Panc1 (cell line): ENCODE measurements at regions not wholly inside any gene's neighbourhood (a gene's known extent, or its start where the extent isn't known, plus 50 kb on each side); places are given as distances from the start of the nearest gene placed in this dataset.

Experiments used
- ATAC-seq: fragments of 200-7000 bp; cut with Tn5 transposase; 2 replicates; pipeline ENCODE4 v1.9.1; 2020; ENCODE audit warnings: mild to moderate bottlenecking, moderate library complexity
- BruUV-seq: library from RNA; stranded (reverse); fragments of 400-500 nt; replicated peaks from 2 replicates; lab custom pipeline; 2021; lab: Mats Ljungman, UMichigan
- CTCF ChIA-PET: fragments of 300-600 bp; sonication (Branson Sonifier 250); formaldehyde crosslinking; loops from one replicate; lab custom pipeline; 2022; ENCODE audit warnings: antibody characterized with exemption; lab: Charles Lee
- POLR2A ChIA-PET: fragments of 300-600 bp; sonication (Branson Sonifier 250); formaldehyde crosslinking; loops from one replicate; lab custom pipeline; 2022; ENCODE audit warnings: antibody characterized with exemption; lab: Charles Lee
- DNase-seq: peaks from one replicate; pipeline ENCODE4 v3.0.0-alpha.2; 2010; ENCODE audit warnings: low read depth, low spot score
- H3K27ac ChIP-seq: 2 replicates; pipeline ENCODE4 v1.5.1; 2011; ENCODE audit warnings: mild to moderate bottlenecking, low read length, inconsistent platforms
- H3K27me3 ChIP-seq: fragments of 200-500 bp; sonication (Bioruptor generic); 2 replicates; pipeline ENCODE4 v1.6.0; 2014; ENCODE audit warnings: low read length, inconsistent platforms; ENCODE audit not compliant: control insufficient read depth, insufficient read depth
- H3K36me3 ChIP-seq: fragments of 200-500 bp; sonication (Bioruptor generic); 2 replicates; pipeline ENCODE4 v1.5.1; 2014; ENCODE audit warnings: inconsistent platforms, mild to moderate bottlenecking, low read length, moderate library complexity; ENCODE audit not compliant: control insufficient read depth, insufficient read depth
- H3K4me1 ChIP-seq: 2 replicates; pipeline ENCODE4 v1.5.1; 2011; ENCODE audit warnings: inconsistent platforms, mild to moderate bottlenecking, low read length, moderate library complexity; ENCODE audit not compliant: control insufficient read depth, insufficient read depth
- H3K4me3 ChIP-seq, 2 experiments: 2 replicates each; pipeline ENCODE4 v1.5.1; 2011 to 2012; ENCODE audit warnings: low read depth in 2 of 2, low read length in 2 of 2, mild to moderate bottlenecking in 2 of 2, inconsistent platforms in 1 of 2, moderate library complexity in 1 of 2
- H3K9me3 ChIP-seq: fragments of 200-500 bp; sonication (Bioruptor generic); 2 replicates; pipeline ENCODE4 v1.5.1; 2014; ENCODE audit warnings: low read depth, mild to moderate bottlenecking, inconsistent platforms, low read length, moderate library complexity; ENCODE audit not compliant: control insufficient read depth, insufficient read depth
- POLR2AphosphoS5 ChIP-seq: IDR thresholded peaks from 2 replicates; pipeline ENCODE4 v1.6.1; 2012; ENCODE audit warnings: mild to moderate bottlenecking, low read depth, low read length, moderate library complexity
- SIN3A ChIP-seq: IDR thresholded peaks from 2 replicates; pipeline ENCODE4 v1.6.1; 2012; ENCODE audit warnings: low read depth, mild to moderate bottlenecking, low read length, moderate library complexity, borderline replicate concordance; ENCODE audit not compliant: insufficient read depth
- TCF7L2 ChIP-seq: IDR thresholded peaks from 2 replicates; pipeline ENCODE4 v1.6.1; 2011; ENCODE audit warnings: mild to moderate bottlenecking, low read depth, low read length, inconsistent platforms
- in situ Hi-C: cut with HindIII; loops from 2 replicates; pipeline ENCODE4 v1.10.0; 2016; ENCODE audit warnings: low sequenced_read_pairs, low pct_unique_long_range_greater_than_20kb
- intact Hi-C: fragments of 100-400 bp; cut with micrococcal nuclease; formaldehyde crosslinking; loops from one replicate; pipeline ENCODE4 v1.10.0; 2022; ENCODE audit not compliant: unreplicated experiment
- TF ChIP-seq, protein P1 (sequence below): fragments of 450-650 bp; IDR thresholded peaks from 2 replicates; pipeline ENCODE4 v1.5.1; 2017; ENCODE audit warnings: mild to moderate bottlenecking
- TF ChIP-seq, protein P2 (sequence below), 2 experiments: IDR thresholded peaks; 2 replicates each; pipeline ENCODE4 v1.6.1; 2011 to 2012; ENCODE audit warnings: low read depth in 2 of 2, control low read depth in 1 of 2, low read length in 1 of 2, mild to moderate bottlenecking in 1 of 2, moderate library complexity in 1 of 2; ENCODE audit not compliant: insufficient read depth in 1 of 2

DNA sequence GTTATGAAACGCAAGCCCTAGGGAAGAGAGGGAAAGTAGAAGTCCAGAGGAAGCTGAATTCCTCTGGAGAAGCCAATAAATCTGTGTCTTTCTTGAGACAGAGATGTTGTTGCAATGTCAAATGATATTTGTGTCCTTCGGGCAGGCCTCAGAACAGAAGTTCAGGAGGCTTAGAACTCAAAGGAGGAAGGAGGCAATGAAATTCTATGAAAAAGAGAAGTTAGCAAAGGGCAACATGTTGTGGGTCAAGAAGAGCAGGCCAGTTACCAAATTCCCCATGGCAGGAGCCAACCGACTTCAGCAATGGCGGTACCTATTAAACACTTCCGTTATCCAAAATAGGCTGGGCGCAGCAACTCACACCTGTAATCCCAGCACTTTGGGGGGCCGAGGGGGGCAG is 109.0 kb upstream of the DHX40 start:
- TF ChIP-seq POLR2AphosphoS5 (no peak), TCF7L2 (no peak), SIN3A (no peak)
- TF ChIP-seq, protein P1, sequence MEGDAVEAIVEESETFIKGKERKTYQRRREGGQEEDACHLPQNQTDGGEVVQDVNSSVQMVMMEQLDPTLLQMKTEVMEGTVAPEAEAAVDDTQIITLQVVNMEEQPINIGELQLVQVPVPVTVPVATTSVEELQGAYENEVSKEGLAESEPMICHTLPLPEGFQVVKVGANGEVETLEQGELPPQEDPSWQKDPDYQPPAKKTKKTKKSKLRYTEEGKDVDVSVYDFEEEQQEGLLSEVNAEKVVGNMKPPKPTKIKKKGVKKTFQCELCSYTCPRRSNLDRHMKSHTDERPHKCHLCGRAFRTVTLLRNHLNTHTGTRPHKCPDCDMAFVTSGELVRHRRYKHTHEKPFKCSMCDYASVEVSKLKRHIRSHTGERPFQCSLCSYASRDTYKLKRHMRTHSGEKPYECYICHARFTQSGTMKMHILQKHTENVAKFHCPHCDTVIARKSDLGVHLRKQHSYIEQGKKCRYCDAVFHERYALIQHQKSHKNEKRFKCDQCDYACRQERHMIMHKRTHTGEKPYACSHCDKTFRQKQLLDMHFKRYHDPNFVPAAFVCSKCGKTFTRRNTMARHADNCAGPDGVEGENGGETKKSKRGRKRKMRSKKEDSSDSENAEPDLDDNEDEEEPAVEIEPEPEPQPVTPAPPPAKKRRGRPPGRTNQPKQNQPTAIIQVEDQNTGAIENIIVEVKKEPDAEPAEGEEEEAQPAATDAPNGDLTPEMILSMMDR: no peak
- TF ChIP-seq, protein P2, sequence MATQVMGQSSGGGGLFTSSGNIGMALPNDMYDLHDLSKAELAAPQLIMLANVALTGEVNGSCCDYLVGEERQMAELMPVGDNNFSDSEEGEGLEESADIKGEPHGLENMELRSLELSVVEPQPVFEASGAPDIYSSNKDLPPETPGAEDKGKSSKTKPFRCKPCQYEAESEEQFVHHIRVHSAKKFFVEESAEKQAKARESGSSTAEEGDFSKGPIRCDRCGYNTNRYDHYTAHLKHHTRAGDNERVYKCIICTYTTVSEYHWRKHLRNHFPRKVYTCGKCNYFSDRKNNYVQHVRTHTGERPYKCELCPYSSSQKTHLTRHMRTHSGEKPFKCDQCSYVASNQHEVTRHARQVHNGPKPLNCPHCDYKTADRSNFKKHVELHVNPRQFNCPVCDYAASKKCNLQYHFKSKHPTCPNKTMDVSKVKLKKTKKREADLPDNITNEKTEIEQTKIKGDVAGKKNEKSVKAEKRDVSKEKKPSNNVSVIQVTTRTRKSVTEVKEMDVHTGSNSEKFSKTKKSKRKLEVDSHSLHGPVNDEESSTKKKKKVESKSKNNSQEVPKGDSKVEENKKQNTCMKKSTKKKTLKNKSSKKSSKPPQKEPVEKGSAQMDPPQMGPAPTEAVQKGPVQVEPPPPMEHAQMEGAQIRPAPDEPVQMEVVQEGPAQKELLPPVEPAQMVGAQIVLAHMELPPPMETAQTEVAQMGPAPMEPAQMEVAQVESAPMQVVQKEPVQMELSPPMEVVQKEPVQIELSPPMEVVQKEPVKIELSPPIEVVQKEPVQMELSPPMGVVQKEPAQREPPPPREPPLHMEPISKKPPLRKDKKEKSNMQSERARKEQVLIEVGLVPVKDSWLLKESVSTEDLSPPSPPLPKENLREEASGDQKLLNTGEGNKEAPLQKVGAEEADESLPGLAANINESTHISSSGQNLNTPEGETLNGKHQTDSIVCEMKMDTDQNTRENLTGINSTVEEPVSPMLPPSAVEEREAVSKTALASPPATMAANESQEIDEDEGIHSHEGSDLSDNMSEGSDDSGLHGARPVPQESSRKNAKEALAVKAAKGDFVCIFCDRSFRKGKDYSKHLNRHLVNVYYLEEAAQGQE (IDR thresholded peaks at IDR 0.05; ENCODE audit: insufficient read depth in 1 of 2, low read depth in 2 of 2, low read length in 1 of 2): no peak
- in situ Hi-C loops (no loop called here), intact Hi-C loops (no loop called here)
- DNase-seq (no peak), ATAC-seq (no peak)
- no peaks in the 10 kb centered on the region for H3K4me1 ChIP-seq
- no peak overlapping the region for H3K4me3 ChIP-seq
- H3K27ac ChIP-seq: no peak overlapping the region
- ChIA-PET CTCF (no interaction called here), POLR2A (no interaction called here)
- no peaks in the 10 kb centered on the region for H3K27me3 ChIP-seq
- no peaks in the 10 kb centered on the region for H3K9me3 ChIP-seq
- no TSS peak for BruUV-seq
- H3K36me3 ChIP-seq: no peaks in the 10 kb centered on the region

DNA sequence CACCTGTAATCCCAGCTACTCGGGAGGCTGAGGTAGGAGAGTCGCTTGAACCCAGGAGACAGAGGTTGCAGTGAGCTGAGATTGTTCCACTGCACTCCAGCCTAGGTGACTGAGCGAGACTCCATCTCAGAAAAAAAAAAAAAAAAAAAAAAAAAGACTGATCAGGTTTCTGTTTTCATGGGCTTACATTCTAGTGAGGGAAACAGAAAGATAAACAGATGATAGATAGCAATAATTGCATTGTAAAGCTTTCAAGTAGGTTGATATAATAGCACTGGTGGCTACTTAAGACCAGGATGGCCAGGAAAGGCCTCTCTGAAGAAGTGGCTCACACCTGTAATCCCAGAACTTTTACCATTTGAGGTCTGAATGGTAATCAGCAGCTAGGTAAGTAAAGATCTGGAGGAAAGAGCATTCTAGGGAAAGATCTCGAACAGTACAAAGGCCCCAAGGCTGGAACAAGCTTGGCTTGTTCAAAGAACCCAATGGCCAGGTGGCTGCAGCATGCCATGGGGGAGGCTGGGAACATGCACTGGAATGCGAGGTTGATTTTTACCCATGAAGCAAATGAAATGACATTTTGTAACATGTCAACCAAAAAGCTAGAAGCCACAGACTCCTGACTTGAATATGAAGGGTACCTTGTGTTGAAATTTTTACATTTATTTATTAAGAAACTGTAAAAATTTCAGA is 108.3 kb upstream of the DHX40 start:
- H3K27me3 ChIP-seq: no peaks in the 10 kb centered on the region
- no TSS peak for BruUV-seq
- in situ Hi-C loops (no loop called here), intact Hi-C loops (no loop called here)
- H3K27ac ChIP-seq: no peak overlapping the region
- ATAC-seq: no peak
- no peaks in the 10 kb centered on the region for H3K4me1 ChIP-seq
- POLR2A ChIA-PET: no interaction called here
- H3K9me3 ChIP-seq: no peaks in the 10 kb centered on the region
- H3K36me3 ChIP-seq: no peaks in the 10 kb centered on the region
- TF ChIP-seq, protein P2 (IDR thresholded peaks at IDR 0.05; ENCODE audit: insufficient read depth in 1 of 2, low read depth in 2 of 2, low read length in 1 of 2): no peak
- TF ChIP-seq POLR2AphosphoS5: no peak
- TF ChIP-seq SIN3A: no peak
- CTCF ChIA-PET: no interaction called here
- no peak overlapping the region for H3K4me3 ChIP-seq
- no peak for DNase-seq
